Dermis microvascular lymphatic vessel endothelial cell (primary cell): ENCODE measurements at regions not wholly inside any gene's neighbourhood (a gene's known extent, or its start where the extent isn't known, plus 50 kb on each side); places are given as distances from the start of the nearest gene placed in this dataset.

ENCODE experiments used
- DNase-seq, 2 donors: peaks; one replicate each; pipeline versions ENCODE4 v3.0.0 to v3.0.0-alpha.2; 2010; ENCODE audit warnings: low read depth in 2 of 2

DNA sequence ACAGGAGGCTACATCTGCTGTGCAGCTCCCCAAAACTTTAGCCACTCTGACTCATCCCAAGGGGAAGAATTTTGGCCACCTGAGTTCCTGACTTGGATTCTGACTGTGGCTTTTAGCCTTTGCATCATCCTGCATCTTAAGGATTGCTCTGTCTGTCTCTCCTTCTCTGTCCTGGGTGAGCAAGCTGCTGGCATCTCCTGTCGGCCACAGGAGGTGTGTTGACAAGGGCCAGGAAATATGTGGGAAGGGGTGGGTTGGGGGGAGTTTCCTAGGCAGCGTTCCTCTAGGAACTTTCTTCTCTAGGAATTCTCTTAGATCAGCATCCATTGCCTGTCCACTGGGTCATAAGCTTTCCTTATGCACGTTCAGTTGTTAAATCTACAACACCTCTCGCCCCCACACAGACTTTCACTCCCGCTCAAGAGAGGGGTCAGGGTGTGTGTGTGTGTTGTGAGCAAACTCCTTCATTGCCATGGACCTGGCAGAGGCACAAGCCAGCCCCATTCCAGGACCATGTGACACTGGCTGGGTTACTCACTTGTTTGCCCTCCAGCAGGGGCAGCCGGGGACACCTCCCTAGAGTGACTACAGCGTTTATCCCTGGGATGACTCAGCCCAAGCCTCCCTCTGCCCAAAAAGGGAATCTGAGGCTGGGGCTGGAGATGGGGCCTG is 145.0 kb upstream of the DUSP10 start:
- DNase-seq = peak in 1 of 2 donors; percentile 10

DNA sequence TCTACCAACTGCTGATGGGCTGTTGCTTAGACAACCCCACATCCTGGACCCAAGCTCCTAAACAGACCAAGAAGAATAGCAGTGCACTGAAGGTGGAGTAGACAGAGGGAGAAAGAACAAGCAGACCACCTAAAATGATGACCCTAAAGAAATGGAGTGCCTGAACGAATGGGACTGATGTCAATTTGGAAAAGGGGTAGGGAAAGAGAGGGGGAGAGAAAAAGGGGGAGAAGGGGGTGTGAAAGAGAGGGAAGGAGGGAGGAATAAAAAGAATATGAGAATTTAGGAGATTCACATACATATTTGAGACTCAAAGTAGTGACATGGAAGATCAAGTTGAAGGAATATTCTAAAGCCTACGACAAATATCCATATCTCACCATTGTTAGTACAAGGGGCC is 144.4 kb upstream of the DUSP10 start:
- no peak for DNase-seq

DNA sequence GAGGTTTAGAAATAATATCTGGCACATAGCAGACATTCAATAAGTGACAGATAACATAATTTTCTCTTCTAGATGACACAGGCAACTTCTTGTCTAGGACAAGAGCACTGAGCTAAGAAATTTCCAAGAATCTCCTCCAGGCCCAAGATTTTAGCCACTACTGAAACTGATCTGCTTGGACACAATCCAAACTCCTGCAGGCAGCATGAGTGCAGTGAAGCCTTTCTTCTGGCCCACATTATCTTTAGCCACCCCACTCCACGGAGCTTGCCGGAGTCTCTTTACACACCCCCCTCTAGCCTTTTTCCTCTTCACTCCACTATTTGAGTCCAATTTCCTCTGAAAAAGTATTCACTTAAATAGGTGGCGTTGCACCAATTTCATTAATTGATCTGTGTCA is 142.9 kb upstream of the DUSP10 start:
- no peak for DNase-seq

DNA sequence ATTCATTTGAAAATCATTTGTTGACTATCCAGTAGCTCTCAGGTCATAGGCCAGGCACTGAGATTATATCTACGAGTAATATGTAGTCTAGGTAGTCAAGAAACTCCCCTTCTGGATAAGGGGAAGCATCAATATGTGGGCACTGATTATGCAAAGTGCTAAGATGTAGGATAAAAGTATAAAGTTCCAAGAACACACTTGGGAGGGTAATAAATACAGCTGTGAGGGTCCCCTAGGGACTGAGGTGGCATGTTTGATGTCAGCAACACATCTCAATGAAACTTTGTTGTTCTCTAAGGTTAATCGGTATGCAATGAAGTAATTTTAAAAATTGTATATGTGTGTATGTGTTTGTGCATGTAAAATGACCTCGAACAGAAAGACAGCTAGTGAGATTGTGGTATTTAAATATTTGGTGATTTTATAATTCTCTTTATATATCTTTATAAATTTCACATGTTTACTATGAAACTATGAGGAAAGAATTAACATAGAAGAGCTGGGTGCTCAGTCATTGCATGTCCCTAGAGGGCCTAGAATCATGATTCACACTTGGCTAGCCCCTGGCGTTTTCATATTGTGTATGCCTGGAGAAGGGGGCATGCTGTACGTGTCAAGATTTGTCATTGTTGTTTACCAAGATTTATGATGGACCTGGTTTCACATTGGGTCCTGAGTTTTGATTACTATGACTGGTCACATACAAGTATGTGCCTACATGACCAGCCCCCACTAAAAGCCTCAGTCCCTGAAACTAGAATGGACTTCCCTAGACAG is 140.1 kb upstream of the DUSP10 start:
- no peak for DNase-seq

DNA sequence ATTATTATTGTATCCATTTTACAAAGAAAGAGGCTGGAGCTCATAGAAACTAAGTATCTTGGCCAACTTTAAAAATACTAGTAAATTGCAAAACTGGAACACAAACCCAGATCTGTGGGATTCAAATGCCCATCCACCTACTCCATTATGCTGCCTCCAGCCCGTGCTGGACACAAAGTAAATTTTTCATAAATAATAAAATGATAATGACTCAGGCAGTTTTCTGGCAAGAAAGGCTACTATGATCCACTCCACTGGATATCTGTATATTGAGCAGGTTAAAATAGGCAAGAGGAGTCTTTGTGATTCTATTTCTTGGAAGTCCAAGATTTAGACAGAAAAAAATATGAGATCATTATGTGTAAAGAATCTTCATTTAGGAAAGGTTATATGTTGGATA is 138.3 kb upstream of the DUSP10 start:
- no peak for DNase-seq

DNA sequence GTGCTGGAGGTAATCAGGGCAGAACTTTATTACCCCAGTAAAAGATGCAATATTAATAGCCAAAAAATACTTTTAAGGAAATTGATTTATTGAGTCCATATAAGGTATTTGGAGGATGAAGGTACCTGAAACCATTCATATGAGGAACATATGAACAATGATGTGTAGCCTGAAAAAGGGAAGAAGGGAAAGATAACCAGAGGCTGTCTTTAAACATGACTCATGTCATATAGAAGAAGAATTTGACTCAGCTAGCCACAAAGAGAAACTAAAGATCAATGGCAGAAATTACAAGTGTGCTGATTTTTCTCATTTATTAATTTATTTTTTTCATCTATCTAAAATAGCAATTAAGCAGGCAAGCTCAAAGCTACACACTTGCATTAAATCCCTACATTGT is 136.2 kb upstream of the DUSP10 start:
- DNase-seq = no peak

DNA sequence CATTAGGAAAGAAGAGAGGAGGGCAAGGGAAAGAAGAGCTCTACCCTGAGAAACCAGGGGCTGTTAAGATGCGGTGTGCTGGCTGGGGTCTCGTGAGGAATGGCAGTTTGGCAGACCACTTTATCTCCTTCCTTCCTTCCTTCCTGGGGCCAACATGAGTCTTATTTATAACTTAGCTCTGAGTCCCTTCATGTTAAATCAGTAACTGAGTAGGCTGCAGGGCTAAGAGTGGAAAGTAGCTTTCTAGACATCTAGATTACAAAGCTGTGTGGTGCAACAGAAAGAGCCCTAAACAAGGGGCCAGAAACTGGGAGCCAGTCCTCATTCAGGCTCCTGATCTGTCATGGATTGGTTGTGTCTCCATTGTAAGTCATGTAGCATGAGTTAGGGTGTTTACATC is 135.4 kb upstream of the DUSP10 start:
- DNase-seq = no peak

DNA sequence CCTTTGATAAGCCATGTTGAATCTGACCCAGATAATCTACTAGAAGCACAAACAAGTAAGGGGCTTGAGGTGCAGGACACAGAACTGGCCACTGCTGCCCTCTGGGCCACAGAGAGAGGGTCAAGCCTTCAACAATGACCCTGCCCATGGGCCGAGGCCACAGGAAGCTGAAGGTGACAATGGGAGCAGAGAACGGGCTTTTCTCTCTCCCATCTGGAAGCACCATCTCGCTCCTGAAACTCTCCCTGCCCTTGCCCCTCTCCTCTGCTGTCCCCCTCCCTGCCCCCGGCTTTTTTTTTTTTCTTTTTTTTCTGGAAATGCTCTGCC is 133.1 kb upstream of the DUSP10 start:
- no peak for DNase-seq

DNA sequence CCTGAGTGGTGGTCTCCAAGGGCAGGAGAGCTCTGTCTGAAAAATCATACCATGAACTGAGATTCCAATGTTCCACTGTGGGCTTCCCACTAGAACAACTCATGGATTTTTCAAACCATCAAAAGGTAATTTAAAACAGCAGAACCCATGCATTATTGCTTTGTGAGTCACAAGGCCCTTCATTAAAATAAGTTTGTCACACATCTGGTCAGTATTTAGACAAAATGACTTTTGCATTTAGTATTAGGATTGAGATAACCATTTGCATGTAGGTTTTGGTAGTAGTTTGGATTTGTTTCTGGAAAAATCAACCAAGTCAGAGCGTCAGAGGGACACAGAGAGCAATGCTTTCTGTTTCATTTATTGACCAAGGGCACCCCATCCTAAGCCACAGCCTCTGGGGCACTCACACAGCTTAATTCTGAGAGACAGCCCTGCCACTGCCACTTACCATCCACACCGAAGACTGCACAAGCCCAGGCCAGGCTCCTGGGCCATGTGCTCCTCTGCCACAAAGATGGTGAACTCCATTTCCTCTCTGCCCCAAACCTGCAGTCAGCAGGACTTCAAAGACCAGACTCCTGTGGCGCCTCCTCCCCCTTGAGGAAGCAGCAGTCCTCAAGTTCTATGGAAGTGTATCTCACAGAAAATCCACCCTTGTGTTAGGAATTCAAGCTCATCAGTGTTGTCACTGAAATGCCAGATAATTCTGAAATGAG is 132.6 kb upstream of the DUSP10 start:
- DNase-seq = no peak

DNA sequence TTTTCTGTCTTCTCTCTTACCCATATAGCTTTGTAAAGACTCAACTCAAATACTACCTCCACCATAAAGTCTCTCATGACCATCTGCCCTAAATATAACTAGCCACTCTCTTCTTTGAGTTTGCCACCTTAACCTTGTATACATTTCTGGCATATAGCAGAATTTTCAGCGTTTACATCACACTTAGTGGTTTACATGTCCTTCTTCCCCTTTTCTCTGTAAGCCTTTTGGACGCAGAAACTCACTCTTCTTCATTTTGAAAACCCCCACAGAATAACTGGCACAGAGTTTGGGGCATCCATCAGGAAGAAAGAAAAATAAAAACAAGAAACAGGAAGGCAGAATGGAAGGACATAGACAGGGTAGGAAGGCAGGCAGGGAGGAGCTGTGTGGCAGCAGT is 131.8 kb upstream of the DUSP10 start:
- no peak for DNase-seq

DNA sequence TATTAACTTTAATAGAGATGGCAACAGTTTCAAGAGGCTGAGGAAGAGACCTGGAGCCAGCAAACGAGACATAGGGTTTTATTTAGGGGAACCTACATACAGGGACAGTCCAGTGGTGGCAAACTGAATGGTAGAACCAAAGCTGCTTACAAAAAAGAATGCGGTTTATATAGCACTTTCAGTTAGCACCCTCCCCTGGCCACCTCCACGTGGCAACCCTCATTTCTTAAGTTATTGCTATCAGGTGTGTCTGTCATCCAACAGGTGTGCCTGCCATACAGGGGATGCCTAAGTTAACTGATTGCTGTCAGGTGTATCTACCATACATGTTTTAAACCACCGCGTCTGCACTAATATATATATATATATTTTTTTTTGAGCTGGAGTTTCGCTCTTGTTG is 129.2 kb upstream of the DUSP10 start:
- DNase-seq = no peak

DNA sequence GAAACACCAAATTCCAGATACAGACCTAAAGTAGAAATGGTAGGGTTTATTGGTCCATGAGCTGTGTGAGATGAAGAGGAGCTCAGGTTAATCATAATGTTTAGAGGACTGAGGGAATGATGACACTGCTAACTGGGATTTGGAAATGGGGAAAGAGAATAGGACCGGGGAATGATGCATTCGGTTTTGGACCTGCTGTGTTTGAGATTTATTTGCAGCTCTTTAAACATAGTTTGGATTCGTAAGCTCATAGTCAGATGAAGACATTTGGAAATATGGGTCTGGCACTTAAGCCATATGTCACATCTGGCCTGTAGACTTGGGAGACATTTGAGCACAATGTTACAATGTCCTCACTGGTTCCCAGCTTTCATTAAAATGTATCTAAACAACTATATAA is 127.9 kb upstream of the DUSP10 start:
- DNase-seq = no peak

DNA sequence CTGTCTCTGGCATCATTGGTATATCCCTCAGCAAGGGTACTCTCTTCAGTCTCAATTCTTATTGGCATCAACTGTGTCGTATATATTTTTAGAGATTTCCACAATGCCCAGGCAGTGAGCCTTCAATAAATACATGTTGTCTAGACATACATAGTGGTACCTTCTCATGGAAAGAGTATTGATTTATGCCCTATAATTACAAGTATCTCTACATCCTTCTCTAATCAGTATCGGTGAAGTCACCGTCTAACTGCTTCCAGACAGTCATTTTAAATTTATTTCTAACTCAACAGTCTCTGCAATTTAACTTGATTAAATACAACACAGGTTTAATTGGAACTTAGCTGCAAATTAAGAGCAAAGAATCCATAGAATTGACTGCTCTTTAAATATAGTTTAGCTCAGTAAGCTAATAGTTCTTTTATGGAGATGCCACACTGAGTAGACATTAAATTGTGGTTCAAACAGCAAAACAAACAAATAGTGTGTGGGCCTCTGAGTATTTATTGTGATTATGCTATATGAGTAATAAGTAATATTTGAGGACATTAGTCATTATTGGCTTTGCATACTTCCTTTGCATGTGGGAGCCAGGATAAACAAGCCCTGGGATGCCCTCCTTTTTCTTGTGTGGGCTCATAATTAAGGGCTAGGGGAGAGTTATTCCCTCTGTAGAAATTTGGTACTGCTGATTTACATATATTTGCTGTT is 126.9 kb upstream of the DUSP10 start:
- DNase-seq = peak; percentile 17 to 68

DNA sequence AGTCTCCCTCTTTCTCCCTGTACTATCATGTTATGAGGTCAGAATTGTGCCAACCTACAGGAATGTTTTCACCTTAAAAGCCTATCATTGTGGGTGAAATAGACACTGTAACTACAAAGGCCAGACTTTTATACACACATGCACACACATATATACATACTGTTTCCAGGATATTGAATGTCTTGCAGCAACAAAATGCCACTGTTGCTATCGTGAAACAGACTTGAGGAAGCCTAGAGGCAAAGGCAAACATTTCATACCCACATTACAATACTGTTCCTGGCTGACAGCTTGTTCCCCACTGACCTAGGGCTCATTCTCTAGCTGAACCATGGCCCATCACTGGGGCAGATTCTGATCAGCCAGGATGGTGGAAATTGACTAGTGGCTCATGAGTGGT is 125.1 kb upstream of the DUSP10 start:
- DNase-seq = no peak

DNA sequence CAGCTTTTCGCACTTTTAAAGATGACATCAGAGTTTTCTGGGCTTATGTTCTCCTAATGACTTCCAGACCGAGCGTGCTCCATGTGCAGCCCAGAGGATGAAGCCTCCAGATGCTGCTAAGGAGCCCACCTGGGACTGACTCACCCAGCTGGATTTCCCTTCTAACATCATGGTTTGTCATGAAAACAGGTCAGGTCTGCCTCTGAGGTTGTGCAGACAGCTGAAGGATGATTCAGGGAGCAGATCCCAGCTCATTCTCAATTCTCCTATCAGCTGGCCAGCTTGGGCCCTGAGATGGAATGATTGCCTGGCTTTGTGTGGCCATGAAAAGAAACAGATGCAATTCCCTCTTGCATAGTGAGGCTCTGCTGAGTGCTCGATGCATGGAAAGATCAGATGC is 123.9 kb upstream of the DUSP10 start:
- DNase-seq = no peak

DNA sequence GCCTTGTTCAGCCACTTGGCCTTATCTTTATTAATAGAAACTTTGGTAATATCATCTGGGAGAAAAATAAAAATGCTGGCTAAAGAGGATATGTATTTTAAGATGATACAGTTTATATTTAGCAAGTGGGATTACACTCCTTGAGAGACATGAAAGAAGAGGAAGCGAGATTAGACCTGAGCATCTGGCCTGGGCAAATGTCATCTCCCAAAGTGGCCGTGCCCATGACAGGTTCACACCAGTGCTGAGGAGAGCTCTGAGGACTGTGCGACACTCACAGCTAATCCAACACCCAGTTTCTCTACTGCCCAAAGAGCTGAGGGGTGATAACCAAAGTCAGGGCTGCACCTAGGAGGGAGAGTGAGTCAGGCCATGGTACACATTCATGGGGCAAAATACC is 121.7 kb upstream of the DUSP10 start:
- no peak for DNase-seq

DNA sequence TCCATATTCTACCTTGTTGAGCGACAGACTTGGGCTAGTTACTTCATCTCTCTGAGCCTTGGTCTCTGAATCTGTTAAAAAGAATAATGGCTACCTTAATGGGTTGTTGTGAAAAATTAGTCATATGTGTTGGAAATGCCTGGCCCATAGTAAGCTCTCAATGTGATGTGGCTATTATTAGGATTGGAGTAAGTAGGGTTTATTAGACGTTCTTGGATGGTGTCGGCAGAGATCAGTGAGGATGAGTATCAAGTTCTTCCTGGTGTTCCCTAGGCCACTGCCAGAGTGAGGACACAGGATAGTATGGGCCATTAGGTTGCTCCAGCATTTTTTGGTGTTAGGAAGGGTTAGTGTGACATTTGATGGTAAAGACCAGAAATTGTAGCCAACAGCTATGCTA is 121.1 kb upstream of the DUSP10 start:
- DNase-seq = no peak

DNA sequence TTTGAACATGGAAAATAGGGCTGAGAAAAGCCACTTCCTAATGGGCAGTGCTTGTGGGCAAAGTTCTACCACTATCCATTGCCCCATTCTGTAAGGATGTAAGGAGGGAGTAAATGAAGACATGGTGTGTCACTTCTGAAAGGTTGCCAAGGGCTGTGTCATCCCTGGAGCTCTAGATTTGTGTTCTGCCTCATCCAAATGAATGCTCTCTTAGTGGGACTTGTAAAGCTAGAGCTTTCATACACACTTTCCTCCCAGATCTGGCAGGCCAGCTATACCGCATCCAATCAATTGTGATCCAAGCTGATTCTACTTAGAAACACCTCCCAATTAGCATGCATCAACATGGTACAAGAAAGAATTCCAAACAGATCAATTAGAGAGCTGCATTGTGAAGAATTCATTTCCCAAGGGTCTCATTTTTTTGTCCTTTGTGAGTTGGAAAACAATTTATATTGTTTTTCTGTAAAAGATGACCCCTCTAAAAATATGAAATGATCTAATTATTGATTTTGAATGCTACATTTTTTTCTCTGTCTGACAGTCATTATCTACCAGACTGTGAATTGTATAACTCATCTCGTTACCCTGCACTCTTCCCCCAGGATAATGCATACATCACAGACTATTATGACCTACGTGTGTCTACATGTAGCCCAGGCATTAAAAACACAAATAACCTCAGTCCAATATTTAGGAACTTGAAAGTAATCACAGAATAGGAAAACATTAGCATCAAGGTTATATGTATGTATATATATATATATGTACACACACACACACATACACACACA is 117.1 kb upstream of the DUSP10 start:
- DNase-seq = no peak

DNA sequence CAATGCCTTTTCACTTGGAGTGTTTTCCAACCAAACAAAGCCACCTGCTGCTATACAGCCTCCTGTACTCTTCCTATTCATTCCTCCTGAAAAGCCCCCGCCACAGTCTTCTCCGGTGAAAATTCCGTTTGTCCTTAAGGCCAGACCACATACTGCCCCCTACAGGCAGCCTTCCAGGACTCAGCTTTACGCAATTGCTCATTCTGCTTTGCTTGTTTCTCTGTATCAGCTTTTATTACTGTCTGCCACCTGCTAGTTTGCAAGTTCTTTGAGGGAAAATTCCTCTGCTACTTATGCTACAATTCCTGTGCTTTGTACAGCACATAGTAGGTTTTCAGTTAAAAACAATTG is 115.2 kb upstream of the DUSP10 start:
- peak in 1 of 2 donors; percentile 18 for DNase-seq

DNA sequence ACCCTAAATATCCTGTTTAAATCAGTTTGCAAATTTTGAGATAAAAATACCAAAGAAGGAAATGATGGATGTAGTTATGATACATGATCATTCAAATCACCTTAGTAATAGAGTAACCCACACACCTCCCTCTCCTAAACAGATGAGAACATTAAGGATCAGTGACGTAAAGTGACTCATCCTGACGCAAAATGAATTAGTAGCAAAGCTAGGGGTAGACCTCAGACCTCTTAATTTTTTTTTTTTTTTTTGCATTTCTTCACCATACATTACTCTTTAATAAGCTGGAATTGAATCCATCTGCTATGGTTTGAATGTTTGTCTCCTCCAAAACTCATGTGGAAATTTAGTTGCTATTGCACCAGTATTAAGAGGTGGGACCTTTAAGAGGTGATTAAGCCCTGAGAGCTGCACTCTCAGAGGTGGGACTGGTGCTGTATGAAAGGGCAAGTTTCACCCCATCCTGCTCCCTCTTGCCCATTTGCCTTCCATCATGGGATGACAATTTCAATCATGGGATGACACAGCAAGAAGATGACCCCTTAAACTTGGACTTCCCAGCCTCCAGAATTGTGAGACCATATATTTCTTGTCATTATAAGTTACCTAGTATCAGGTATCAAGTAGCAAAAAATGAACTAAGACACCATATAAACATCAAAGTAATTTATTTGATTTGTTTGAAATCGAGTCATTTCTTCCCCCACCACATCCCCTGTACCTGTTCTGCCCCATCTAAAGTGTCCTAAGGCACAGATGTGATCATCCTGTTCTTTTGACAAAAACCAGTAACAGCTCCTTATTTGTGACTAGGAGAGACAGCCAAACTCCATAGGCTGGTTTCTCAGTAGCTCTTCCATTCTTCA is 114.6 kb upstream of the DUSP10 start:
- no peak for DNase-seq

DNA sequence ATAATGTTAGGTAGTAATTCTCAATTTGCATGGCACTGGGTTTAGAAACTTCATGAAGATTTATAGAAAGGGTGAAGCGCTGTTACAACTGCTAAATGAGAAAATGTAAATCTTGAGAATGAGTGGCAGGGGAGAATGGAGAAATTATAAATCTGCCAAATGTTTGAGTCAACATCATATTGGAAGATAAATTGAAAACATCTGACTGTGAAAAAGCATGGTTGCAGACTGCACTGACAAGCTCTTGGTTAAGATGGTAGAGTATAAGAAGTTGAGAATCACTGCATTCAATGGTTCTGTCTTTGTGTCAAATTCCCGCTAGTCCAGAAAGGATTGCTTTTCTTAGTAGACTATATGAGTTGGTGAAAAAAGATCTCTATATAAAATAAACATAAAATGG is 113.3 kb upstream of the DUSP10 start:
- DNase-seq = no peak
